ENCODE measurements at regions not wholly inside any gene's neighbourhood (a gene's known extent, or its start where the extent isn't known, plus 50 kb on each side); places are given as distances from the start of the nearest gene placed in this dataset.
A peak's percentile ranks its signal among the peaks of the same experiment; 100 is the strongest.

DNA sequence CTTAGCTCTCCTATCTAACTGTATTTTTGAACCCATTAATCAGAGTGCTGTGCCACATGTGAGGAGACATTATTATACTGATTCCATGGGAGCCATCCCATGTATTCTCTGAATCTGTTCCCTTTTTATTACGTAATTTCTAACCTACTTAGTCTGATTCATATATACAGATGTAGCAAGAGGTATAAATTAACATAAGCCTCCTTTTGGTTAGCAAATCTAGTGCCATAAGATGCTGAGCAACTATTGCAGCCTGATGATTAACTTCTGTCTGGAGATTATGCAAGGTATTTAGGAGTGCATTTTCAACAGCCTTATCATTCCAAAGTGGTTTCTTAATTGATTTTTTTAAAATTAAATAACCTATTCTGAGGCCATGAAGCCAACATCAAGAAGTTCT, 80.2 kb upstream of the EPCAM start:
- DNase-seq (peak; percentile 94), ATAC-seq (ENCODE audit: low read depth) (peak; percentile 75)
- Histone ChIP-seq H3K14ac (replicated peaks; ENCODE audit: low read depth, low read length) (no peak overlapping the region), H3K79me1 (ENCODE audit: low read depth in 1 of 2, low read length in 2 of 2) (no peaks in the 10 kb centered on the region), H3K4me1 (ENCODE audit: control insufficient read depth, insufficient read depth, low read length) (peaks cover 8% of the 10 kb centered on the region), H3K4me3 (ENCODE audit: insufficient read depth, low read depth, low read length) (no peak overlapping the region), H4K5ac (ENCODE audit: low read depth, low read length) (no peak overlapping the region), H4K8ac (ENCODE audit: low read depth in 2 of 2, low read length in 2 of 2) (no peak overlapping the region), H3K9me1 (ENCODE audit: insufficient read depth, low read length) (no peaks in the 10 kb centered on the region; the same call in 1 of the 2 replicates), H2BK20ac (ENCODE audit: low read depth, low read length) (no peak overlapping the region), H2AK9ac (replicated peaks; ENCODE audit: low read depth, low read length, poor library complexity) (no peak overlapping the region), H2AK5ac (ENCODE audit: low read depth, low read length) (no peak overlapping the region), H3K27ac (ENCODE audit: insufficient read depth, low read length) (no peak overlapping the region), H3K9ac (ENCODE audit: low read depth, low read length) (no peak overlapping the region), H3K23ac (ENCODE audit: low read depth, low read length) (no peak overlapping the region), H3K27me3 (ENCODE audit: control insufficient read depth, insufficient read depth, low read length) (no peaks in the 10 kb centered on the region), H3K4ac (ENCODE audit: low read depth, low read length) (no peak overlapping the region; the same call in 1 of the 2 replicates), H4K91ac (ENCODE audit: insufficient read depth, low read depth, low read length) (no peak overlapping the region), H2BK15ac (ENCODE audit: low read depth, low read length) (no peak overlapping the region), H3K56ac (ENCODE audit: extremely low read depth, insufficient read depth, low read length) (no peak overlapping the region; the same call in 1 of the 2 replicates), H2BK5ac (ENCODE audit: low read depth, low read length, poor library complexity, severe bottlenecking) (peak overlapping the region; percentile 85), H3K9me3 (ENCODE audit: control insufficient read depth, insufficient read depth, low read length) (no peaks in the 10 kb centered on the region), H2BK120ac (ENCODE audit: low read depth, low read length) (peak overlapping the region; percentile 60; the same call in 1 of the 2 replicates), H2AFZ (replicated peaks; ENCODE audit: low read length, poor library complexity) (no peak overlapping the region), H3K18ac (ENCODE audit: low read depth, low read length) (peak overlapping the region; percentile 95; the same call in 1 of the 2 replicates), H4K20me1 (ENCODE audit: insufficient read depth, low read length) (no peaks in the 10 kb centered on the region), H3K4me2 (ENCODE audit: low read depth, low read length) (no peak overlapping the region; the same call in 1 of the 2 replicates), H3K36me3 (ENCODE audit: control insufficient read depth, insufficient read depth, low read length) (no peaks in the 10 kb centered on the region)
- intact Hi-C loops (cut with micrococcal nuclease) (no loop called here), in situ Hi-C loops (cut with MboI; ENCODE audit: low sequenced_read_pairs) (no loop called here), dilution Hi-C loops (cut with HindIII; ENCODE audit: low sequenced_read_pairs, unreplicated experiment) (no loop called here)
- TF ChIP-seq, protein P1, sequence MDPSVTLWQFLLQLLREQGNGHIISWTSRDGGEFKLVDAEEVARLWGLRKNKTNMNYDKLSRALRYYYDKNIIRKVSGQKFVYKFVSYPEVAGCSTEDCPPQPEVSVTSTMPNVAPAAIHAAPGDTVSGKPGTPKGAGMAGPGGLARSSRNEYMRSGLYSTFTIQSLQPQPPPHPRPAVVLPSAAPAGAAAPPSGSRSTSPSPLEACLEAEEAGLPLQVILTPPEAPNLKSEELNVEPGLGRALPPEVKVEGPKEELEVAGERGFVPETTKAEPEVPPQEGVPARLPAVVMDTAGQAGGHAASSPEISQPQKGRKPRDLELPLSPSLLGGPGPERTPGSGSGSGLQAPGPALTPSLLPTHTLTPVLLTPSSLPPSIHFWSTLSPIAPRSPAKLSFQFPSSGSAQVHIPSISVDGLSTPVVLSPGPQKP (IDR thresholded peaks at IDR 0.05; ENCODE audit: borderline replicate concordance, low read depth, low read length), result no peak
- no peak for TF ChIP-seq NFE2L2 (IDR thresholded peaks at IDR 0.05; ENCODE audit: low read depth, low read length)
- TF ChIP-seq, protein P2, sequence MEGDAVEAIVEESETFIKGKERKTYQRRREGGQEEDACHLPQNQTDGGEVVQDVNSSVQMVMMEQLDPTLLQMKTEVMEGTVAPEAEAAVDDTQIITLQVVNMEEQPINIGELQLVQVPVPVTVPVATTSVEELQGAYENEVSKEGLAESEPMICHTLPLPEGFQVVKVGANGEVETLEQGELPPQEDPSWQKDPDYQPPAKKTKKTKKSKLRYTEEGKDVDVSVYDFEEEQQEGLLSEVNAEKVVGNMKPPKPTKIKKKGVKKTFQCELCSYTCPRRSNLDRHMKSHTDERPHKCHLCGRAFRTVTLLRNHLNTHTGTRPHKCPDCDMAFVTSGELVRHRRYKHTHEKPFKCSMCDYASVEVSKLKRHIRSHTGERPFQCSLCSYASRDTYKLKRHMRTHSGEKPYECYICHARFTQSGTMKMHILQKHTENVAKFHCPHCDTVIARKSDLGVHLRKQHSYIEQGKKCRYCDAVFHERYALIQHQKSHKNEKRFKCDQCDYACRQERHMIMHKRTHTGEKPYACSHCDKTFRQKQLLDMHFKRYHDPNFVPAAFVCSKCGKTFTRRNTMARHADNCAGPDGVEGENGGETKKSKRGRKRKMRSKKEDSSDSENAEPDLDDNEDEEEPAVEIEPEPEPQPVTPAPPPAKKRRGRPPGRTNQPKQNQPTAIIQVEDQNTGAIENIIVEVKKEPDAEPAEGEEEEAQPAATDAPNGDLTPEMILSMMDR (conservative IDR thresholded peaks at IDR 0.05; ENCODE audit: low read depth, low read length), result no peak
- TF ChIP-seq FOS (IDR thresholded peaks at IDR 0.05; ENCODE audit: low read depth, low read length), result peak; percentile 68; the same call in 1 of the 2 replicates
- TF ChIP-seq CEBPB (IDR thresholded peaks at IDR 0.05; ENCODE audit: low read depth, low read length), result peak; percentile 97
- no peak for TF ChIP-seq RCOR1 (IDR thresholded peaks at IDR 0.05; ENCODE audit: insufficient replicate concordance, low read length)
- 0 out of 2 replicates have a peak, but pooled peaks have one; percentile 16 for TF ChIP-seq BHLHE40 (IDR thresholded peaks at IDR 0.05; ENCODE audit: low read depth, low read length)
- TF ChIP-seq MAFK (IDR thresholded peaks at IDR 0.05; ENCODE audit: low read depth, low read length), result peak; percentile 43; the same call in 1 of the 2 replicates
- ChIA-PET CTCF (interaction anchor here (0.6 kb wide), 1 partner anchor 1024 kb away, joined by 11 read pairs; no protein-coding TSS in a partner anchor), POLR2A (ENCODE audit: unreplicated experiment) (no interaction called here)
- no CpG with 5 or more reads among the region's 1 CpG for WGBS, 2 experiments (ENCODE audit: extremely low coverage in 2 of 2, insufficient read length in 1 of 2)
- BruUV-seq (replicated peaks), result no TSS peak

All from IMR-90 (cell line).